OCI-LY1 (cell line): ENCODE measurements at regions not wholly inside any gene's neighbourhood (a gene's known extent, or its start where the extent isn't known, plus 50 kb on each side); places are given as distances from the start of the nearest gene placed in this dataset.
"Not testable (repeated sequence)": the region's sequence is repeated elsewhere in the genome, so short reads cannot be mapped to it uniquely, and the experiment has no call there.

ENCODE experiments used
- H2AFZ ChIP-seq: fragments of 200-600 bp; sonication (generic), shearing (Covaris generic); 2 replicates; pipeline ENCODE4 v1.6.0; 2014; ENCODE audit warnings: antibody characterized with exemption, mild to moderate bottlenecking, low read length
- H3F3A ChIP-seq: fragments of 200-600 bp; sonication (generic), shearing (Covaris generic); 2 replicates; pipeline ENCODE4 v1.6.0; 2014; ENCODE audit warnings: mild to moderate bottlenecking, antibody characterized with exemption, low read length, moderate library complexity; ENCODE audit not compliant: insufficient read depth
- H3K27ac ChIP-seq: fragments of 200-600 bp; sonication (generic); 2 replicates; pipeline ENCODE4 v1.5.1; 2014; ENCODE audit warnings: low read length, mixed run types, mild to moderate bottlenecking, low read depth; ENCODE audit not compliant: poor library complexity, severe bottlenecking
- H3K27me3 ChIP-seq: fragments of 200-600 bp; sonication (generic); 2 replicates; pipeline ENCODE4 v1.6.0; 2014; ENCODE audit warnings: antibody characterized with exemption, mild to moderate bottlenecking, low read length, moderate library complexity; ENCODE audit not compliant: insufficient read depth
- H3K36me3 ChIP-seq: fragments of 200-600 bp; sonication (generic); 2 replicates; pipeline ENCODE4 v1.6.1; 2014; ENCODE audit warnings: mild to moderate bottlenecking, antibody characterized with exemption, low read length, moderate library complexity, mixed read lengths; ENCODE audit not compliant: insufficient read depth
- H3K4me1 ChIP-seq: fragments of 200-600 bp; sonication (generic); 2 replicates; pipeline ENCODE4 v1.5.1; 2014; ENCODE audit warnings: mild to moderate bottlenecking, low read length, moderate library complexity; ENCODE audit not compliant: insufficient read depth, severe bottlenecking
- H3K4me2 ChIP-seq: fragments of 200-600 bp; sonication (generic), shearing (Covaris generic); 2 replicates; pipeline ENCODE4 v1.6.1; 2014; ENCODE audit warnings: low read length
- H3K4me3 ChIP-seq: fragments of 200-600 bp; sonication (generic); 2 replicates; pipeline ENCODE4 v1.5.1; 2014; ENCODE audit warnings: low read length, low read depth, mild to moderate bottlenecking, mixed read lengths; ENCODE audit not compliant: poor library complexity, severe bottlenecking
- H3K79me2 ChIP-seq: fragments of 200-600 bp; shearing (Covaris generic); 2 replicates; pipeline ENCODE4 v1.6.1; 2016; ENCODE audit warnings: mixed run types, low read length, mixed read lengths; ENCODE audit not compliant: insufficient read depth
- H3K9ac ChIP-seq: fragments of 200-600 bp; sonication (generic), shearing (Covaris generic); 2 replicates; pipeline ENCODE4 v1.6.1; 2014; ENCODE audit warnings: mild to moderate bottlenecking, low read length, mixed read lengths
- H3K9me2 ChIP-seq: fragments of 200-600 bp; sonication (generic), shearing (Covaris generic); 2 replicates; pipeline ENCODE4 v1.6.1; 2014; ENCODE audit warnings: low read depth, mild to moderate bottlenecking, low read length, mixed read lengths
- H3K9me3 ChIP-seq: fragments of 200-600 bp; shearing (Covaris generic); 2 replicates; pipeline ENCODE4 v1.6.1; 2014; ENCODE audit warnings: low read length, mixed read lengths
- H4K20me1 ChIP-seq: fragments of 200-600 bp; sonication (generic), shearing (Covaris generic); 2 replicates; pipeline ENCODE4 v1.6.0; 2016; ENCODE audit warnings: mild to moderate bottlenecking, low read length; ENCODE audit not compliant: insufficient read depth
- EZH2 ChIP-seq: fragments of 200-600 bp; sonication (generic), shearing (Covaris generic); IDR thresholded peaks from 2 replicates; pipeline ENCODE4 v1.8.0; 2017; ENCODE audit warnings: borderline replicate concordance, mixed run types, mild to moderate bottlenecking, antibody characterized with exemption, low read length, moderate library complexity, mixed read lengths
- TF ChIP-seq, protein P1 (sequence below): fragments of 200-600 bp; sonication (generic), shearing (Covaris generic); IDR thresholded peaks from 2 replicates; pipeline ENCODE4 v1.5.1; 2017; ENCODE audit warnings: mild to moderate bottlenecking, antibody characterized with exemption, low read length, moderate library complexity, mixed read lengths

DNA sequence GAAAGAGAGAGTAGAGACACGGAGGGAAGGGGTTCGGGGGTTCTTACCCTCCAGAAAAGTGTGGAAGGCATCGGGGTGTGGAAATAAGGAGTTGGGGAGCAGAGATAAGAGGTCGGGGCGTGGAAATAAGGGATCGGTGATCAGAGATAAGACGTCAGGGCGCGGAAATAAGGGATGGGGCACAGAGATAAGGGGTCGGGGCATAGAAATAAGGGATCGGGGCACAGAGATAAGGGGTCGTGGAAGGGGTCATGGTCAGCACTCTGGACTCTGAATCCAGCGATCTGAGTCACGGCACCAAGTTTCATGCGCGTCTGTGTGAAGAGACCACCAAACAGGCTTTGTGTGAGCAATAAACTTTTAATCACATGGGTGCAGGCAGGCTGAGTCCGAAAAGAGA lies 119.1 kb downstream of the PCDH10 start:
- Histone ChIP-seq H3K4me1 (peaks cover 10% of the 10 kb centered on the region), H2AFZ (no peak overlapping the region), H4K20me1 (no peaks in the 10 kb centered on the region), H3K79me2 (no peaks in the 10 kb centered on the region), H3K27me3 (no peaks in the 10 kb centered on the region), H3F3A (no peaks in the 10 kb centered on the region), H3K4me2 (no peak overlapping the region), H3K27ac (no peak overlapping the region), H3K9me2 (no peaks in the 10 kb centered on the region), H3K9me3 (no peaks in the 10 kb centered on the region), H3K9ac (no peak overlapping the region), H3K36me3 (no peaks in the 10 kb centered on the region), H3K4me3 (no peak overlapping the region)
- no peak for TF ChIP-seq EZH2
- TF ChIP-seq, protein P1, sequence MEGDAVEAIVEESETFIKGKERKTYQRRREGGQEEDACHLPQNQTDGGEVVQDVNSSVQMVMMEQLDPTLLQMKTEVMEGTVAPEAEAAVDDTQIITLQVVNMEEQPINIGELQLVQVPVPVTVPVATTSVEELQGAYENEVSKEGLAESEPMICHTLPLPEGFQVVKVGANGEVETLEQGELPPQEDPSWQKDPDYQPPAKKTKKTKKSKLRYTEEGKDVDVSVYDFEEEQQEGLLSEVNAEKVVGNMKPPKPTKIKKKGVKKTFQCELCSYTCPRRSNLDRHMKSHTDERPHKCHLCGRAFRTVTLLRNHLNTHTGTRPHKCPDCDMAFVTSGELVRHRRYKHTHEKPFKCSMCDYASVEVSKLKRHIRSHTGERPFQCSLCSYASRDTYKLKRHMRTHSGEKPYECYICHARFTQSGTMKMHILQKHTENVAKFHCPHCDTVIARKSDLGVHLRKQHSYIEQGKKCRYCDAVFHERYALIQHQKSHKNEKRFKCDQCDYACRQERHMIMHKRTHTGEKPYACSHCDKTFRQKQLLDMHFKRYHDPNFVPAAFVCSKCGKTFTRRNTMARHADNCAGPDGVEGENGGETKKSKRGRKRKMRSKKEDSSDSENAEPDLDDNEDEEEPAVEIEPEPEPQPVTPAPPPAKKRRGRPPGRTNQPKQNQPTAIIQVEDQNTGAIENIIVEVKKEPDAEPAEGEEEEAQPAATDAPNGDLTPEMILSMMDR: no peak

DNA sequence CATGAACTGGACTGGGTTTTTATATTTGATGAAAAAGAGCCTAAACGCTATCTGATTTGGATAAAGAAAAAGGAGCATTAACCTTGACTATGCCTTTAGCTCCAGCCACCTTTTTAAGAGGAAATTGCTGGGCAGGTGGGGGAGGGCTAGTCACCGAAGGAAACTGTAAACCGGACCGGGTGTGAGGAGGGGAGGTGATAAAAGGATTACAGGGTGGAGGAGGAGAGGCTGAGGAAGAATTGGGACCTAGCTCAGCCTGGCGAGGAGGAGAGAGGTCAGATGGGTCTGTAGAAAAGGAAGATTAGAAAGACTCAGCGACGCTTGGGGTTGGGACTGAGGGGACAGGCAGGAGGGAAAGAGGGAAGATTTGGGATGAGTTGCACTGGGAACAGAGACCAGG lies 118.4 kb downstream of the PCDH10 start:
- not testable (repeated sequence) for H3K4me2 ChIP-seq, H3K9me2 ChIP-seq, H3K4me1 ChIP-seq, H3K27me3 ChIP-seq, H2AFZ ChIP-seq, H3K9ac ChIP-seq, H3K4me3 ChIP-seq, H3K36me3 ChIP-seq, H3K9me3 ChIP-seq, H3K79me2 ChIP-seq, H3F3A ChIP-seq, H3K27ac ChIP-seq, H4K20me1 ChIP-seq

DNA sequence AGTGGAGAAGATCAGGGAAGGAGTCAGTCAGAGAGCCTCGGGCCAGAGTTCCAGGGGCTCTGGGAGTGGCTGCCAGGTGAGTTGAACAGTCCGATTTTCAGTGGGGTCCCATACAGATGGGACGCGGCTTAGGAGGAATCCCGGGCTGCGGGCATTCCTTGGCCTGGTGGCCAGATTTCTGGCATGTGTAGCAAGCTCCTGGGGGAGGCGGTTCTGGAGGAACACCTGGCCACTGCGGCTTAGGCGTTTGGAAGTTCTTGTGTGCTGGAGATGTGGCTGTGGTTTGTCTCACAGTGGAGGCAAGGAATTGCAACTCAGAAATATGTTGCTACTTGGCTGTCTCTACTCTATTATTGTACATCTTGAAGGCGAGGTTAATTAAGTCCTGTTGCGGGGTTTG lies 117.9 kb downstream of the PCDH10 start:
- H3K9ac ChIP-seq, H3K36me3 ChIP-seq, H3K4me1 ChIP-seq, H3F3A ChIP-seq, H3K27me3 ChIP-seq, H3K4me3 ChIP-seq, H4K20me1 ChIP-seq, H3K9me2 ChIP-seq, H3K4me2 ChIP-seq, H3K27ac ChIP-seq, H2AFZ ChIP-seq, H3K9me3 ChIP-seq, H3K79me2 ChIP-seq: not testable (repeated sequence)

DNA sequence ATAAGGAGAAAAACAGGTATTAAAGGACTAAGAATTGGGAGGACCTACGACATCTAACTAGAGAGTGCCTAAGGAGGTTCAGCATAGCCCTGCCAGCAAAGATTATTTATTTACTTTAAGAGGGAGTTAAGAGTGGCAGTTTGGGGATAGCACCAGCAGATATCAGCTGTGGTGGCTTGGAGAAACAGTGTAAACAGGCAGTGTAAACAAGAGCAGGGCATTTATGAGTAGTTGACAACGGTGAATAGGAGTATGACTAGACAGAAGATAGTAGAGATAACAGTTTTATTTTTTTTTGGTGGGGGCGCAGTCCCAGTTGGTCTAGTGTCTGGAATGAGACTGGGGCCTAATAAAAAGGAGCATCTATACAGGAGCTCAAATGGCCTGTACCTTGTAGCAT lies 115.2 kb downstream of the PCDH10 start:
- H3K9me3 ChIP-seq, H3K4me3 ChIP-seq, H4K20me1 ChIP-seq, H3K36me3 ChIP-seq, H3K9me2 ChIP-seq, H3K79me2 ChIP-seq, H3K9ac ChIP-seq, H3K4me2 ChIP-seq, H3K27me3 ChIP-seq, H3F3A ChIP-seq, H2AFZ ChIP-seq, H3K27ac ChIP-seq, H3K4me1 ChIP-seq: not testable (repeated sequence)

DNA sequence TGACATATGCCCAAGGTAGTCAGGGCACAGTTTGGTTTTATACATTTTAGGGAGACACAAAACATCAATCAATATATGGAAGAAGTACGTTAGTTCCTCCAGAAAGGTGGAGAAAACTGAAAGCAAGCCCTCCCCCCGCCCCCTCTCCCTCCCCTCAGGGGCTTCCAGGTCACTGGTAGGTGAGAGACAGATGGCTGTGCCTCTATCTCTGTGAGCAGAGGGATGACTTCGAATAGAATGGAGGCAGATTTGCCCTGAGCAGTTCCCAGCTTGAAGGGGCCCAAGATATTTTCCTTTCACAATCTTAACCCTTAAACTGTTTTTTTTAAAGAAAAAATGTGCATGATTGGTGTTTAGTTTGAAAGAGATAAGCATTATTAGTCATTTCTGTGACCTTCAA lies 114.0 kb downstream of the PCDH10 start:
- Histone ChIP-seq H3K9ac (no peak overlapping the region), H3F3A (no peaks in the 10 kb centered on the region), H3K36me3 (no peaks in the 10 kb centered on the region), H2AFZ (no peak overlapping the region), H3K27me3 (no peaks in the 10 kb centered on the region), H3K9me3 (no peaks in the 10 kb centered on the region), H3K4me2 (no peak overlapping the region), H3K27ac (no peak overlapping the region), H3K9me2 (no peaks in the 10 kb centered on the region), H3K79me2 (no peaks in the 10 kb centered on the region), H3K4me1 (no peaks in the 10 kb centered on the region), H3K4me3 (no peak overlapping the region), H4K20me1 (no peaks in the 10 kb centered on the region)
- no peak for TF ChIP-seq EZH2
- TF ChIP-seq, protein P1: no peak
